Activated effector memory CD4-positive, alpha-beta T cell treated with anti-CD3 and anti-CD28 coated beads, Interleukin-2, amount 50 U/mL, for 16 hours (primary cell): ENCODE measurements at regions not wholly inside any gene's neighbourhood (a gene's known extent, or its start where the extent isn't known, plus 50 kb on each side); places are given as distances from the start of the nearest gene placed in this dataset.

Experiments used
- DNase-seq: peaks from one replicate; pipeline ENCODE4 v3.0.0-alpha.2; 2020

DNA sequence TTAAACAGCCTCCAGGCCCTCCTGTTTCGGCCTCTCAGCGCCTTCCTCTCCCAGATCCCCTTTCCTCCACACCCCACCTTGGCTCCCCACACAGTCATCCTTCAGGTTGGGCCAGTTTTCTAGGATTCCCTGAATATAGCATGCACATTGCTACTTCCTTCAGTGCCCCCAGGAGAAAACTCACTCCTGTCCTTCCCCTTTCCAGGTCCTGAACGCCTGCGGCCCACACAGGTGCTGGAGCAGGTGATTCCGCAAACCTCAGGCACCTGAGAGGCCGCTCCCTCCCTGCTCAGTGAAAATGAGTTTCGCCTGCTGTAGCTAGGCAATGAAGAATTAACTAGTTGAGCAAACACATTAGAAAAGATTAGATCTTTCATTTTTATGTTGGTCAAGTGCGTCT lies 185.0 kb downstream of the MED10 start:
- no peak for DNase-seq

DNA sequence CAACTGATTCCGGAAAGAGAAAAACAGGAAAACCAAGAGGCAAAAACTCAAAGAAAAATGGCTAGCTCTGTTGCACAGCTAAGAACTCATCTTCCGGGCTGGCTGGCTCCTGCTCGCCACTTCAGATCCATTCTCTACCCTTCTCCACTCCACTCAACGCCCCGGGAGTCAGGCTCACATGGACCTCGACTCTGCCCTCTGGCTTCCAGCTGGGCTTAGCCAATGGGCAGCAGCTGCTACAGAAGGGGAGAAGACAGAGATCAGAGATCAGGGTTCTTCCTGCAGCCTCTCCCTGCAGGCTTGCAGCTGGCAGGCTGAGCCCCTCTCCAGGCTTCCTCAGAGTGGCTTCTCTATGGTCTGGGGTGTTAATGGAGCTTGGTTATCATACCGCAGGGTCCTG lies 187.5 kb downstream of the MED10 start:
- no peak for DNase-seq

DNA sequence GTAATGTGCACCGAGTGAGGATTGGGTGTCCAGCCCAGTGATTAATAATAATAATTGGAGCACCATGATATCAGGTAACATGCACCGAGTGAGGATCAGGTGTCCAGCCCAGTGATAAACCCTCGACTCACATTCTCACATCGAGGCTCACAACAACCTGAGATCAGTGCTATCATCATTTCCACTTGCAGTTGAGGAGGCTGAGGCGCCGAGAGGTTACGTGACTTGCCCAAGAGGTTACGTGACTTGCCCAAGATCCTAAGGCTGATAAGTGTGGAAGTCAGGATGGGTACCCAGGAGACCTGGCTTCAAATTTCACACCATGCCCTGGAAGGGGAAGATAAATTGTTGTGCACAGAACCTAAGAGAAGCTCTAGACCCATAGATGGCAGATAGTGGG lies 189.4 kb downstream of the MED10 start:
- DNase-seq, result no peak

DNA sequence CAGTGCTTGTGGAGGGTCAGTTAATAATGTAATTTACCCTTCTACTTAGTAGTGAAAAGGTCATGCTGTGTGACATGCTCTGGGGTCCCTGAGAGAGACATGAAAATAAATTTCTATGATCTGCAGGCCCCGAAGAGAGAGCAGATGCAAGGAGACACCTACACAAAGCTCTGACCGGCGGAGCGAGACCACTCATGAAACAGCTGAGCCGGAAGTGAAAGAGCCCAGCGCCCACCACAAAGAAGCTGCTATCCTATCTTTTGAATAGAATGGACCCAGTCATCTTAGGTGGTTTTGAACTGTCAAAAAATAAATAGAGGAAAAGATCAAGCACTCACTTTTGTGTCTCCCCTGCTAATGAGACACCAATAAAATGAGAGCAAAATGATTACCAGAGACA lies 190.0 kb downstream of the MED10 start:
- DNase-seq, result no peak

GRCh38 chr5:6187501-6187900 lies 190.8 kb downstream of the MED10 start:
- no peak for DNase-seq

DNA sequence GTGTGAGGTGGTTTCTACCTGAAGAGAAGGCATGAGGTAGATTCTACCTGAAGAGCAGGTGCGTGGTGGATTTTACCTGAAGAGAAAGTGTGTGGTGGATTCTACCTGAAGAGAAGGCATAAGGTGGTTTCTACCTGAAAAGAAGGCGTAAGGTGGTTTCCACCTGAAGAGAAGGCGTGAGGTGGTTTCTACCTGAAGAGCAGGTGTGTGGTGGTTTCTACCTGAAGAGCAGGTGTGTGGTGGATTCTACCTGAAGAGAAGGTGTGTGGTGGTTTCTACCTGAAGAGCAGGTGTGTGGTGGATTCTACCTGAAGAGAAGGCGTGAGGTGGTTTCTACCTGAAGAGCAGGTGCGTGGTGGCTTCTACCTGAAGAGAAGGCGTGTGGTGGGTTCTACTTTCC lies 192.8 kb downstream of the MED10 start:
- DNase-seq, result no peak

- DNase-seq, result no peak
These were observed 193.9 kb downstream of the MED10 start for GRCh38 chr5:6184481-6184880.

DNA sequence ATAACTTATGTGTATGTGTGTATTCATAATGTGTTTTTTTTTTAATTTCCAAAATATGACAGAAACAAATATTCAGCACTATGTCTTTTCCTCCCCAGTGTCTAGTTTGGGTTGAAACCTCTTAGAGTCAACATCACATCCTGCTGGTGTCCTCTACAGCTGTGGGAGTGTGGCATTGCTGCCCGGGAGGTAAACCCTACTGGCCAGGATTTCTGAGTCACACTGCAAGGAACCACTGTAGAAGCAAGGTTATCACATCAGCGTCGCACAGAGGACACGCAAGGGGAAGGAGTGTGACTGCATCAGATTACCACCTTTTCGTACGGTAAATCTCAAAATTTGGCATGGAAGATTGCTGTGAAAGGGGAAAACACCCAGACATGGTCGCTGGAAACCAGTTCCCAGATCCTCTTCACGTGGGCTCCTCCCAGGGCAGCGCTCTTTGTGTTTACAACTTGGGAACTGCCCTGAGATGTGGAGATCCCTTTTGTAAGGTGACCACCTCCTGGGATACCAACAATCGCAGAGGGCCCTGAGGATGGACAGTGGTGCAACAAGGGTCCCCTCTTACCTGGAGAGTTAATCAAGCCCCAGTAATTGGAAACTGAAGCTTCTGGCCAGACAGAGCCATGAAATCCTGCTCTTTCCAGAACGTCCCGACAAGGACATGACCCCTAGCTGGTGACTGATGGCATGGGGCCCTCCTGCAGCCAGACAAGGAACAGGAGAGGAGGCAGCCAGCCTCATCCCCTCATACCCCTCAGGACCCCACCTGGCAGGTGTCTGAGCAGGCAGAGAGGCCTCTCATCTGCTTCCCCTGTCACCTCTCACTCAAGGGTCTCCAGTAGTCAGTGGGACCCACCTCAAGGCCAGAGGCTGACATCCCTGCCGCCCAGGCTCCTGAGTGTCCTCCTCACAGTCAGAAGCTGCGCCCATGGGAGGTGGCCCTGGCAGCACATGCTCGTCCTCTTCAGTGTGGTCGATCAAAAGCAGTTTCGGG lies 194.7 kb downstream of the MED10 start:
- no peak for DNase-seq

DNA sequence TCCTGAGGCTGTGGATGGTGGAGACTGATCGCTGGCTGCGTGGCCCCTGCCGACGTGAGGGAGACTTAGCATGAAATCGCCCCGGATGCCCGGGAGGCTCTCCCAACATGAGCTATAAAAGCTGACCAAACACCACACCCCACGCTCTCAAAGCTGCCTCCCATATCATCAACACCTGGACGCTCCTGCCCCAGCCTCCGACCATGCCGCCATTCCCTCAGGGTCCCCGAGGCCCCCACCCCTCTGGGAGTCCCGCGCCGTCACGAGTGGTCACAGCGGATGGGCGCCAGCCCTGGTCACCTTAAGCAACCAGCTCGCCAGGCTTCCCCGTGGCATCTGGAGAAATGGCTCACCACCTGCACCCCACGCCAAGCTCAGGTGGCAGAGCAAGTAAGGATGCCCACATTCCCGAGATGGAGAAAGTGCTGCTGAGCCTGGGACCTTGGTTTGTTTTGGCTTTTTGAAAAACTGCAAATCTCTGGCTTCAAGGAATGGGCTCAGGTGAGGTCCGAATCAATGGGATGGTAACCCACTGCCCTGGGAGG lies 196.0 kb downstream of the MED10 start:
- DNase-seq, result no peak

DNA sequence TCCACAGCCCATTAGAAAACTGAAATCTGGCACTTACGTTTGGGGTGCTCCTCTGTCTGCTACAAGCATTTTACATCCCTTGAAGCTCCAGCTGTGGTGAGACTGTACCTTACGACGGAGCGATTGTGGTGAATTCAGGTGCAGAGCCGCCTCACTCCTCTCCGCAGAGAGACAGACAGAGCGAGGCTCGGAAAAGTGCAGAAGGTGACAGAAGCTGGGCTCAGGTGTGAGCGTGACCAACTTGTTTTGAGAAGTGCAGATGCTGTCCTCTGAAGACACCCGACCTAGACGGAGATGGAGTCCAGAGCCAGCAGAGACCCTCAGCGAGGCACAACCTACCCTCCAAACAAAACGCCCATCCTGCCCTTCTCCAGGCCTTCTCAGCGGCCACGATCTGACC lies 196.5 kb downstream of the MED10 start:
- no peak for DNase-seq

- no peak for DNase-seq
These were observed 197.1 kb downstream of the MED10 start for GRCh38 chr5:6181147-6181729.

DNA sequence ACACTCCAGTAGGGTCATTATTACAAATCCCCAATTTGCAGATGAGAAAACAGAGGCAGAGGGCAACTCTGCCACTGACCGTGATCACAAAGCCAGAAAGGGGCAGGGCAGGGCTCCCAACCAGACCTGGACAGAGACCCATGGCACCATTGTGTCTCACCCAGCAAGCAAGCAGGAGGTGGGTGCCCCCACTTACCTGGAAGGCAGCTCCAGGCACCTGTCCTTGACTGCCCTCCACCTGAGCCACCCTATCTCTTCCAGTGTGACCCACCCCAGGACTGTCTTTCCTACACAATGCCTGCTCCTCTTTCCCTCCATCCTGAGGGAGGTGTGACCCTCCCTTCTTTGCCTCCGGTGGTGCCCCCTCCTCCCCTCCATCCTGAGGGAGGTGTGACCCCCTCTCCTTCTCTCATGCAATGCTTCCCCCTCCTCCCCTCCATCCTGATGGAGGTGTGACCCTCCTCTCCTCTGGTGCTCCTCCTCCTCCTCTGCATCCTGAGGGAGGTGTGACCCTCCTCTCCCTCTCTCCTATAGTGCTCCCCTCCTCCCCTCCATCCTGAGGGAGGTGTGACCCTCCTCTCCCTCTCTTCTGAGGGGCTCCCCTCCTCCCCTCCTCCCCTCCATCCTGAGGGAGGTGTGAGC lies 198.0 kb downstream of the MED10 start:
- DNase-seq, result no peak

GRCh38 chr5:6178846-6179532 lies 199.4 kb downstream of the MED10 start:
- no peak for DNase-seq

GRCh38 chr5:6177926-6178325 lies 200.4 kb downstream of the MED10 start:
- no peak for DNase-seq

DNA sequence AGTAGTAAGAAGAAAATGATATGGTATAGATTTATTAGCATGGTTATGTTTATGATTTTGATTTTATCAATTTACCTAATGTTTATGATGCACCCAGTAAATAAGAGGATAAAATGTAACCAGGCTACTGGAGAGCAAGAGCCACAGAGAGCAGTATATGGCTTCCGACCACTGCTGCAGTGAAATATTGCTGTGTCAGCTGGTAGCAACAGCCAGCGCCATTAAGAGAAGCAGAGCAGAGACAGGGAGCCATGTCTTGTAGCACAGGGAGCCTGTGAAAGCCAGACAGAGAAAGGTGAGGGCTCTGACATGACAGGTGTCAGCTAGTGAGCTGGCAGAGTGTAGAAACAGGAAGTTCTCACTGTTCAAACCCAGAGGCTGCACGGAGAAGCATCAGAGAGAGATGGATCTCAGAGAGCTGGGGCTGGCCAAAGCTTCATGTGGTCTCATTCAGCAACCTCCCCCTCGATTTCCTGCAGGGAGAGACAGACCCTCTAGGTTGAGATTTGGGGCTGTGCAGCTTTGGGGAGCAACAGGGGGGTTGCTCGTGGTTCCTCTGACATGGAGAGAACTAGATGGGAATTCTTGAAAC lies 202.1 kb downstream of the MED10 start:
- DNase-seq, result no peak

DNA sequence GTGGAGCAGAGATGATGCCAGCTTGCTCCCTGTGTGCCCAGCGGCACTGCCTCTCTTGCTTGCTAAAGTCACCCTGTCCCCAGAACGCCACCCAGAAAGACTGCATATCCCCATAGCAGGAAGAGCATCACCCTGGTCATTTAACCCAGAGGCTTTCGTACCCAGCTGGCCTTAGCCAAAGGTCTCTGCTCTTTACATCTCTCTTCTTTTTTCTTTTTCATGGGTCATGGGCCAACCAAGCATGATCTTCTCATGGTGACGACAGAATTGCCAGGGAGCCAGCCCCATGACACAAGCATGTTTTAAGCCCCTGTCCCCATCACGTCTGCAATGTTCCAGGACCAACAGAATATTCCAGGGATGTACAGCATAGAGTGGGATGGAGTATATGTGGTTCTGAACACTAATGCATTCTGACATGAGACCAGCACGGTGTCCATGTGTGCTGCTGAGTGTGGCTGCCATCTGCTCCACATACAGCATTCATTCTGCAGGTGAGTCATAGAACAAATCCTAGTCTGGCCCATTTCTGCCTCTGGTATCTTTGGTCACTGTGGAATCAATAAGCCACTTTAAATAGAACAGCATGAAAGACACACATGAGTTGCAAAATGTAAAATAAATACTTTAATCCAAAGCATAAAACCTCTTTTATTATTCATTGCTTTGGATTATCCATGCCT lies 203.0 kb downstream of the MED10 start:
- no peak for DNase-seq

DNA sequence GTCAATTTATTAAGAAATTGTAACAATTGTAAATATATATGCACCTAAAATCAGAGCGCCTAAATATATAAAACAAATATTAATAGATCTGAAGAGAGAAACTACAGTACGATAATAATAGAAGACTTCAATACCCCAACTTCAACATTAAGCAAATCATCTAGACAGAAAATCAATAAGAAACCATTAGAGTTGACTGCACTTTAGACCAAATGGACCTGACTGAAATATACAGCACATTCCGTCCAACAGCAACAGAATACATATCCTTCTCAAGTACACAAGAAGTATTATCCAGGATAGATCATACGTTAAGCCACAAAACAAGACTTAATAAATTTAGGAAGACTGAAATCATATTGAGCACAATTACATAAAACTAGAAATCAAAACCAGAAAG lies 208.7 kb downstream of the MED10 start:
- no peak for DNase-seq

- no peak for DNase-seq
These were observed 211.5 kb downstream of the MED10 start for GRCh38 chr5:6166698-6167394.

- DNase-seq, result no peak
These were observed 214.4 kb downstream of the MED10 start for GRCh38 chr5:6163913-6164312.

- no peak for DNase-seq
These were observed 216.2 kb downstream of the MED10 start for GRCh38 chr5:6162175-6162574.

GRCh38 chr5:6161257-6161656 lies 217.1 kb downstream of the MED10 start:
- DNase-seq, result no peak
